GM21529 (cell line): ENCODE measurements at regions not wholly inside any gene's neighbourhood (a gene's known extent, or its start where the extent isn't known, plus 50 kb on each side); places are given as distances from the start of the nearest gene placed in this dataset.
A peak's percentile ranks its signal among the peaks of the same experiment; 100 is the strongest.

ENCODE experiments used
- ATAC-seq: cut with Tn5 transposase; IDR thresholded peaks from one replicate; pipeline ENCODE4 v1.9.1; 2021; ENCODE audit not compliant: unreplicated experiment

GRCh38 chr10:88082391-88082790 is 219.0 kb downstream of the PTEN start:
- peak; percentile 31 for ATAC-seq

- ATAC-seq, result peak; percentile 76
Observed at GRCh38 chr10:88082806-88083596, 219.6 kb downstream of the PTEN start.

- no peak for ATAC-seq
Observed at GRCh38 chr10:88083597-88083989, 220.2 kb downstream of the PTEN start.

GRCh38 chr10:88086187-88086960 is 222.9 kb downstream of the PTEN start:
- no peak for ATAC-seq

GRCh38 chr10:88088441-88089340 is 225.3 kb downstream of the PTEN start:
- no peak for ATAC-seq

GRCh38 chr10:88089498-88089897 is 226.1 kb downstream of the PTEN start:
- ATAC-seq, result no peak

- ATAC-seq, result no peak
Observed at GRCh38 chr10:88090568-88091214, 227.3 kb downstream of the PTEN start.

GRCh38 chr10:88091490-88092061 is 228.2 kb downstream of the PTEN start:
- ATAC-seq, result peak; percentile 88

- no peak for ATAC-seq
Observed at GRCh38 chr10:88092265-88092664, 228.8 kb downstream of the PTEN start.

- no peak for ATAC-seq
Observed at GRCh38 chr10:88092973-88093372, 229.5 kb downstream of the PTEN start.

GRCh38 chr10:88094795-88095194 is 231.4 kb downstream of the PTEN start:
- ATAC-seq, result no peak

- no peak for ATAC-seq
Observed at GRCh38 chr10:88095223-88095721, 231.8 kb downstream of the PTEN start.

GRCh38 chr10:88095778-88096431 is 232.5 kb downstream of the PTEN start:
- no peak for ATAC-seq

GRCh38 chr10:88097092-88097516 is 233.7 kb downstream of the PTEN start:
- ATAC-seq, result no peak

- no peak for ATAC-seq
Observed at GRCh38 chr10:88097536-88097935, 234.1 kb downstream of the PTEN start.

GRCh38 chr10:88100281-88100680 is 236.9 kb downstream of the PTEN start:
- ATAC-seq, result no peak

- no peak for ATAC-seq
Observed at GRCh38 chr10:88101666-88102065, 238.2 kb downstream of the PTEN start.

- ATAC-seq, result no peak
Observed at GRCh38 chr10:88103576-88103975, 240.2 kb downstream of the PTEN start.

- ATAC-seq, result no peak
Observed at GRCh38 chr10:88104223-88104622, 240.8 kb downstream of the PTEN start.

- ATAC-seq, result no peak
Observed at GRCh38 chr10:88106366-88106765, 242.9 kb downstream of the PTEN start.
